ENCODE measurements at regions not wholly inside any gene's neighbourhood (a gene's known extent, or its start where the extent isn't known, plus 50 kb on each side); places are given as distances from the start of the nearest gene placed in this dataset.

GRCh38 chr6:85126485-85127167, 323.3 kb upstream of the NT5E start (continued):
- no peak for TF ChIP-seq KAT7 (CRISPR knock-in tag; IDR thresholded peaks at IDR 0.05; ENCODE audit: borderline replicate concordance)
- peak; percentile 26; the same call in 1 of the 2 replicates for TF ChIP-seq ATF7 (IDR thresholded peaks at IDR 0.05)
- 0 out of 2 replicates have a peak, but pooled peaks have one; percentile 17 for TF ChIP-seq SOX6 (IDR thresholded peaks at IDR 0.05)
- TF ChIP-seq ZNF644 (tag; IDR thresholded peaks at IDR 0.05; ENCODE audit: low read depth) = no peak
- peak; percentile 81 to 89 (median 82) for TF ChIP-seq CTCF (IDR thresholded peaks at IDR 0.05 in 2 of 3, conservative IDR thresholded peaks at IDR 0.05 in 1 of 3; ENCODE audit: insufficient read depth in 2 of 3, low read depth in 1 of 3, low read length in 3 of 3)
- peak; percentile 31; the same call in 1 of the 2 replicates for TF ChIP-seq JUND (IDR thresholded peaks at IDR 0.05; ENCODE audit: borderline replicate concordance, low read depth, low read length)
- no peak for TF ChIP-seq JUND (tag; IDR thresholded peaks at IDR 0.05; ENCODE audit: borderline replicate concordance, low read depth, low read length)
- no peak for TF ChIP-seq EP300 (IDR thresholded peaks at IDR 0.05; ENCODE audit: low read length)
- no peak for TF ChIP-seq ZNF133 (CRISPR knock-in tag; IDR thresholded peaks at IDR 0.05)
- no peak for TF ChIP-seq ZNF143 (CRISPR knock-in tag; IDR thresholded peaks at IDR 0.05)
- TF ChIP-seq ZBTB5 (IDR thresholded peaks at IDR 0.05) = no peak
- TF ChIP-seq ILF3 (IDR thresholded peaks at IDR 0.05; ENCODE audit: borderline replicate concordance) = no peak
- no peak for TF ChIP-seq HOXB6 (CRISPR knock-in tag; IDR thresholded peaks at IDR 0.05; ENCODE audit: borderline replicate concordance)
- TF ChIP-seq ZC3H11A (IDR thresholded peaks at IDR 0.05; ENCODE audit: low read depth, low read length) = no peak
- no peak for TF ChIP-seq TCF7L2 (IDR thresholded peaks at IDR 0.05; ENCODE audit: low read depth, low read length)
- TF ChIP-seq, protein P1, sequence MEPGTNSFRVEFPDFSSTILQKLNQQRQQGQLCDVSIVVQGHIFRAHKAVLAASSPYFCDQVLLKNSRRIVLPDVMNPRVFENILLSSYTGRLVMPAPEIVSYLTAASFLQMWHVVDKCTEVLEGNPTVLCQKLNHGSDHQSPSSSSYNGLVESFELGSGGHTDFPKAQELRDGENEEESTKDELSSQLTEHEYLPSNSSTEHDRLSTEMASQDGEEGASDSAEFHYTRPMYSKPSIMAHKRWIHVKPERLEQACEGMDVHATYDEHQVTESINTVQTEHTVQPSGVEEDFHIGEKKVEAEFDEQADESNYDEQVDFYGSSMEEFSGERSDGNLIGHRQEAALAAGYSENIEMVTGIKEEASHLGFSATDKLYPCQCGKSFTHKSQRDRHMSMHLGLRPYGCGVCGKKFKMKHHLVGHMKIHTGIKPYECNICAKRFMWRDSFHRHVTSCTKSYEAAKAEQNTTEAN (CRISPR knock-in tag; IDR thresholded peaks at IDR 0.05) = no peak
- TF ChIP-seq CBX3 (IDR thresholded peaks at IDR 0.05; ENCODE audit: borderline replicate concordance in 1 of 2, low read length in 2 of 2) = no peak
- no peak for TF ChIP-seq TEAD2 (tag; IDR thresholded peaks at IDR 0.05)
- no peak for TF ChIP-seq ZNF79 (CRISPR knock-in tag; IDR thresholded peaks at IDR 0.05; ENCODE audit: low read depth)
- TF ChIP-seq ZNF395 (CRISPR knock-in tag; IDR thresholded peaks at IDR 0.05) = no peak; the same call in 1 of the 2 replicates
- TF ChIP-seq ZNF24 (IDR thresholded peaks at IDR 0.05) = peak; percentile 65
- TF ChIP-seq TEAD4 (IDR thresholded peaks at IDR 0.05; ENCODE audit: low read length) = no peak
- TF ChIP-seq TEAD4 (CRISPR knock-in tag; IDR thresholded peaks at IDR 0.05; ENCODE audit: borderline replicate concordance) = no peak
- TF ChIP-seq RBM15 (IDR thresholded peaks at IDR 0.05; ENCODE audit: insufficient read depth, low read length) = no peak

All from K562 (cell line).